Activated T-cell treated with anti-CD3 and anti-CD28 coated beads, Interleukin-2, amount 50 U/mL, for 48 hours (primary cell): ENCODE measurements at regions not wholly inside any gene's neighbourhood (a gene's known extent, or its start where the extent isn't known, plus 50 kb on each side); places are given as distances from the start of the nearest gene placed in this dataset.

ENCODE experiments used
- DNase-seq, 2 experiments: peaks; one replicate each; pipeline ENCODE4 v3.0.0-alpha.2; 2020

GRCh38 chr3:104820959-104821358 lies 545.8 kb upstream of the ALCAM start:
- DNase-seq, result no peak

- no peak for DNase-seq
These were observed 541.6 kb upstream of the ALCAM start for GRCh38 chr3:104825116-104825515.

GRCh38 chr3:104831071-104831470 lies 535.6 kb upstream of the ALCAM start:
- DNase-seq, result no peak

DNA sequence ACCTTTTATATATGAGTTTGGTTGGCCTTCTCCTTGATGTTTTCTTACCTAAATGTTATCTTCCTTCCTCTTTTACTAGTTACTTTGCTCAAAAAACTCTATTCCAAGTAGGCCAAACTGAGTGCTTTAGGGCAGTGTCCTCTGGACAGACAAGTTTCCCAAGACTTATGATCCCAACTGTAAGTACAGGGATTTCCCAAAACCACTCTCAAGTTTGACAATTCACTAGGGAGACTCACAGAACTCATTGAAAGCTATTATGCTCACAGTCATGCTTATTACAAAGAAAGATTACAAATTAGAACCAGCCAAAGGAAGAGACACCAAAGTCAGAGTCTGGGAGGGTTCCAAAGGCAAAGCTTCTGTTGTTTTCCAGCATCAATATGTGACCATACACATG lies 534.2 kb upstream of the ALCAM start:
- no peak for DNase-seq

GRCh38 chr3:104835376-104835775 lies 531.3 kb upstream of the ALCAM start:
- no peak for DNase-seq

DNA sequence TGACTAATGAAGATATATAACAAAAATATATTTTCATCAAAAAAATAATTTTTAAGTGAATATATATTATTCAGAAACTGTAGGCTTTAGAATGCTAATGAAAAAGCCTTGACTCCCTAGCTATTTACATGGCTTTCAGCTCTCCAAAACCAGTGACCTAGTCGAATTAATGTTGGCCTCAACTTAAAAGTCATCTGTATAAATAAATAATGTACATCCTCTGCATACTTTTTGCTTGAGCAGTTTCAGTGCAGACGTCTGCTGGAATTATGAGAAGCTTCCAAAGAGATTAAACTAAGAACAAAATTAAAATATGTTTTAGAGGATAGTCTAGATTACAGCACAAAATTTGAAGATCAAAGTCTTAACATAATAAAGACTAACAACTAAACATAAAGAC lies 520.4 kb upstream of the ALCAM start:
- DNase-seq, result no peak

- no peak for DNase-seq
These were observed 517.6 kb upstream of the ALCAM start for GRCh38 chr3:104849070-104849469.

- no peak for DNase-seq
These were observed 512.2 kb upstream of the ALCAM start for GRCh38 chr3:104854468-104854867.

- no peak for DNase-seq
These were observed 511.0 kb upstream of the ALCAM start for GRCh38 chr3:104855702-104856101.

DNA sequence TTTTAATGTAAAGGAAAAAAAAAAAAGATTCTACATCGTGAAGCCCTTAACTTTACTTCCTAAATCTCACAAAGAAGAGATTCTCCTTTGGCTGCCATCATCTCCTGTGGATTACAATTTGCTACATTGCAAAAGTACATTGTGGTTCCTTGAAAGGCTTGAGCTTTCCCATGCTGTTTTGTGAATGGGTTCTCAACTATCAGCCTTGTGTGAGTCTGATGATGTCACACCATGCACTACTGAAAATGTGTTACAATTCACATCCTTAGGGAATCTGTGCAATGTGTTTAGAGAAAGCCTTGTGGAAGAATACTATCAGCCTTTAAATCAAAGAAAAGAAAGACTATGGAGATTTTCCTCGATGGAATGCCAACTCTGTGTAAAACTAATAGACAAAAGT lies 510.0 kb upstream of the ALCAM start:
- no peak for DNase-seq

DNA sequence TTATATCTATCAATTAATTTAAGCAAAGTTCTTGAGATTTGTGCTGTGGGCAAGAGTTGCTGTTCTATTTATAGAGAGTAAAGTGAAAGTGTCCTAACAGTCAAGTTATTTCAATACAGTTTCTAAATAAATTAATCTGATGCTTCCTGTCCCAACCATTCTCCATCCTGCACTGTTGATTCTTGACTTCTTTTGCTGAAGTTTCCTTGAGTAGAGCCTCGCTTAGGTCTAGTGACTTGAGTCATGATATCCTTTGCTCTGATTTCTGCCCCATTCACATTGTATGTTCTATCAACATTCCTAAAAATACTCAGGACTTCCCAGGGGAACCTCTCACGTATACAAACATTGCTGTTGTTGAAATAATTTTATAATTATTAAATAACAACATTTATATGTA lies 498.4 kb upstream of the ALCAM start:
- DNase-seq, result no peak

DNA sequence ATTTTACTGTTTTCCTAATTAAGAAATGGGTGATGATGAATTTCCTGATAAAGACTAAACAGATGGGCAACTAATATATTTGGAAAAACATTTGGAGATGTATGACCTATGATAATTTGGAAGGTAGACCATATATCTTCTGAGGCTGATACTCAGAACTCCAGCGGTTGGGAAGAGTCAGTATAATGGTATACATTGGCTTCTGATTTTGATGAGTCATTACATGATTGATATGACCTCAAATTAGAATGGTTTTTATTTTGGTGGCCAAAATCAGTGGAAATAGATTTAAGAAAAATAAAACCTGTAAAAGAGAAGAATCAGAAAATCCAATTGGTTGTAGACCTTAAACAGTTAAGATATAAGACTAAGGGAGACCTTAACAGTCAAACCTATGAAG lies 496.4 kb upstream of the ALCAM start:
- DNase-seq, result no peak

GRCh38 chr3:104873331-104873730 lies 493.4 kb upstream of the ALCAM start:
- DNase-seq, result no peak

GRCh38 chr3:104878395-104878794 lies 488.3 kb upstream of the ALCAM start:
- DNase-seq, result no peak

GRCh38 chr3:104879919-104880318 lies 486.8 kb upstream of the ALCAM start:
- DNase-seq, result no peak

DNA sequence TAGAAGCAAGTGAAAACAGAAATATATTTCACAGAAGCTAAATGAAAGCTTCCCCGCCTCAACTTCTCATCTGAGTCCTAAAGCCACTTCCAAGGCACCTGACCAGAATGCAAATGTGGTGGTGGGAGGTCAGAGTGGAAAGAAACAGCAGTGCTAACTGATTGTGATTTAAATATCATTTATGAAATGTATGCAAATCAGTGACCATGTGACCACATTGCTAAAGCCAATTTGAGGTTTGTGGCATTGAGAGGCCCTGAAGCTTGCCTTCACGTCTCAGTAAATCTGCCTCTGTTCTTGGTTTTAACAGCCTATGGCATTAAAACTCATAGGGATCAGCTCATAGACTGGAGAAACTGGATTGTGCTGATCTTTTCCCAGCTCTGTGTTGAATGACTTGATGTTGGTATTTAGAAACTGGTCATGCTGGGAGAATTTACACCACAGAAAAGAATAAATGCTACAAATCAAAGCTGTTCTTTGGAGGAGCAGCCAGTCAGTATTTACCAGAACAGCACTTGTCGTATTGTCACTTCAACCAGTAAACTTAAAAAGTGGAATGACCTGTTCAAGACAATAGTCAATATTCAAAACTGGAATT lies 481.4 kb upstream of the ALCAM start:
- no peak for DNase-seq

GRCh38 chr3:104886220-104886995 lies 480.3 kb upstream of the ALCAM start:
- DNase-seq, result no peak

DNA sequence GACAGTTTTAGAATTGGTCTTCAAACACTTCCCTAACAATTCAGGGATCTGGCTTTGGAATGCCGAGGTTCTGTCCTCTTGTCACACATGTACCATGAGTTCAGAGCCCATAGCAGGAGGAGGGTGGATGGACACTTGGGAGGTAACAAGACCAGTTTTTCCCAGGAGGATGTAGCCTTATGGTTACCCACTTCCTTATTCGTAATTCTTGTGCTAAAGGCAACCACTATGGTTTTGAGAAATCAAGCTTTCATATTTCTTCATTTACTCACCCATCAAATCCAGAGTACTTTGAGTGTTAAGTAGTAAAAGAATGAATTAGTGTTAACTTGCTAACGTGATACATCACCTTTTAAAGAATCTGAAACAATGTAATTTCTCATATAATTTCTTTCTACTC lies 479.6 kb upstream of the ALCAM start:
- no peak for DNase-seq

DNA sequence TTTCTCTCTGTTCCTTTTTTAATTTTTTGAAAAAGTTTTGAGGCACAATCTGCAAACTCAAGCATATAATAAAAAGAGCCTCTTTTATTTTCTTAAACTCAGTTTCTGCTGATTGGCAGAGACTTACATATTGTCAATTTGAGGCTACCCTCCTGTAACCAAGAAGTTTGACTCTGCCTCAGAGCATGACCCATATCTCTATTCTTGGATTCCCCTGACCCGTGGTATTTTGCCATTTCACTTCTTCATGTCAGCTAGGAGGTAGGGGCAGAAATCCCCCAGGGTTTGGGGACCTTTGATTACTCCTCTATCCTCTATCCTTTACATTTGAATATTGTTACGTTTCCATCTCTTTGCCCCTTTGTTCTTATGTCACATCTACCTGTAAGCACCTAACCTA lies 479.1 kb upstream of the ALCAM start:
- no peak for DNase-seq

DNA sequence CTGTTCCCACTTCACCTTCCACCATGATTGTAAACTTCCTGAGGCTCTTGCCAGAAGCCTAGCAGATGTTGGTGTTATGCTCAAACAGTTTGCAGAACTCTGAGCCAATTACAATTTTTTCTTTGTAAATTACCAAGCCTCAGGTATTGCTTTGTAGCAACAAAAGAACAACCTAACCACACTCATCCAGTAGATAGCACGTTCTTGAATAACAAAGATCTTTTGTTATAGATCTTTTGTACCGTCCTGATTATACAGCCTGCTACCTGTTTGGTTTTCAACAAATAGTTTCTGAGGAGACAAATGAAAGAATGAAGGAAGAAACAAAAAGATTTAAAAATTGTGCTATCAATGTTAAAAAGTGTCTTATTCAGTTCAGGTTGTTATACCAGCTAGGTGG lies 474.7 kb upstream of the ALCAM start:
- DNase-seq, result no peak

DNA sequence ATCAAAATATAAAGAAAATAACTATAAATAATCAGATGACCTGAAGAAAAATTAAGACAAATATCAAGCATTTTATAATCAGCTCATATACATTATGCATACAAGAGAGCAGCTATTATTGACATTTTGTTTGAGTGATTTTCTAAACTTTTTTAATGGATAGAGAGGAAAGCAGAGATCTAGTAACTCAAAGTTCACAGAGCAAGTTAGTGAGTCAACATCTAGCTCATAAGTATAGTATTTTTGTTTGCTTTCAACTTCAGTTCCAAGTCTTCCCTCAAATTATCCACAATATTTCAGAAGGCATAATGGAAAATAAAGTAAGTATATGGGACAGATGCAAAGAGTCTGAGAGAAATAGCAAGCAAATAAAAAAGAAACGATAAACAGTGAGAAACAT lies 470.1 kb upstream of the ALCAM start:
- DNase-seq, result no peak

DNA sequence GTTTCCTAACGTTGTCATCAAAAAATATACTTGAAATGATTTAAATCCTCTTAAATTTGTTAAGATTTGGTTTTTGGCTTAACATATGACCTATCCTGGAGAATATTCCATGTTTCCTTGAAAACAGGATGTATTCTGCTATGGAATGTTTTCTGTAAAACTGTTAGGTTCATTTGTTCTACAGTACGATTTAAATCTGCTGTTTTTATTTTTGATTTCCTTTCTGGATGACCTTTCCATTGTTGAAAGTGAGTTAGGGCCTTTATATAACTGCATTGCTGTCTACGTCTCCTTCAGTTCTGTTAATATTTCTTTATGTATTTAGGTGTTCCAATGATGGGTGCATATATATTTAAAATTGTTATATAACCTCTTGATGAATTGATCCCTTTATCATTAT lies 465.3 kb upstream of the ALCAM start:
- DNase-seq, result no peak

GRCh38 chr3:104903064-104903463 lies 463.6 kb upstream of the ALCAM start:
- no peak for DNase-seq

DNA sequence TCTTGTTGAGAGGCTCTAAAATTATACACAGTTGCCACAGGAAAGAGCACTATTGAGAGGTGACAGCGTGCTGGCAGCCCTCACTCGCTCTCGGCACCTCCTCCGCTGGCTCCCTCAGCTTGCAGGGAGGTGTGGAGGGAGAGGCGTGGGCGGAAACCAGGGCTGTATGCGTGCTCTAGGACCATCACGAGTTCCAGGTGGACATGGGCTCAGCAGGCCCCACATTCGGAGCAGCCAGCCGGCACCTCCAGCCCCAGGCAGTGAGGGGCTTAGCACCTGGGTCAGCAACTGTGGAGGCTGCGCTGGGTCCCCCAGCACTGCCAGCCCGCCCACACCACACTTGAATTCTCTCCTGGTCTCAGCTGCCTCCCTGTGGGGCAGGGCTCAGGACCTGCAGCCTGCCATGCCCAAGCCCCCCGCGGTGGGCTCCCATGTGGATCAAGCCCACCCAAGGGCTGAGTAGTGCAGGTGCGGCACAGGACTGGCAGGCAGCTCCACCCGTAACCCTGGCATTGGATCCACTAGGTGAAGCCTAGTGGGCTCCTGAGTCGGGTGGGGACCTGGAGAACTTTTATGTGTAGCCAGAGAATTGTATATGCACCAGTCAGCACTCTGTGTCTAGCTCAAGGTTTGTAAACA lies 460.6 kb upstream of the ALCAM start:
- no peak for DNase-seq

GRCh38 chr3:104907507-104907906 lies 459.2 kb upstream of the ALCAM start:
- DNase-seq, result no peak
